Uterus (tissue), 3 donors: ENCODE measurements at regions not wholly inside any gene's neighbourhood (a gene's known extent, or its start where the extent isn't known, plus 50 kb on each side); places are given as distances from the start of the nearest gene placed in this dataset.

Experiments
- DNase-seq, 2 donors: peaks; one replicate each; pipeline ENCODE4 v3.0.0-alpha.2; 2019 to 2020
- H3K27ac ChIP-seq, 2 donors: fragments of 200-600 bp; sonication (generic); 1 replicate in 1 of 2; 2 replicates in 1 of 2; pipeline ENCODE4 v1.5.1; 2016 to 2018
- H3K27me3 ChIP-seq, 2 donors: fragments of 200-600 bp; sonication (generic); one replicate each; pipeline ENCODE4 v1.5.1; 2018 to 2019; ENCODE audit warnings: control low read depth in 1 of 2
- H3K36me3 ChIP-seq, 2 donors: fragments of 200-600 bp; sonication (generic); one replicate each; pipeline ENCODE4 v1.5.1; 2019; ENCODE audit warnings: control low read depth in 1 of 2
- H3K4me1 ChIP-seq, 2 donors: fragments of 200-600 bp; sonication (generic); one replicate each; pipeline ENCODE4 v1.5.1; 2018 to 2019; ENCODE audit warnings: control low read depth in 1 of 2
- H3K4me3 ChIP-seq, 2 donors: fragments of 200-600 bp; sonication (generic); 1 replicate in 1 of 2; 2 replicates in 1 of 2; pipeline ENCODE4 v1.5.1; 2018 to 2019; ENCODE audit warnings: mild to moderate bottlenecking in 1 of 2
- H3K9me3 ChIP-seq, 2 donors: fragments of 200-600 bp; sonication (generic); one replicate each; pipeline ENCODE4 v1.5.1; 2019; ENCODE audit warnings: control low read depth in 1 of 2
- POLR2A ChIP-seq, 2 donors: fragments of 450-650 bp; IDR thresholded peaks; one replicate each; pipeline ENCODE4 v1.6.1; 2016; ENCODE audit warnings: antibody characterized with exemption in 2 of 2, mild to moderate bottlenecking in 1 of 2, moderate library complexity in 1 of 2
- intact Hi-C: fragments of 100-400 bp; cut with DNase I; formaldehyde crosslinking; loops from one replicate; pipeline ENCODE4 v1.15.1; 2023; ENCODE audit warnings: low total_unique reads
- TF ChIP-seq, protein P1 (sequence below), 4 experiments: fragments of 200-600 bp in 2 of 4; fragments of 450-650 bp in 2 of 4; sonication (generic) in 2 of 4; IDR thresholded peaks; one replicate each; pipeline ENCODE4 v1.5.1; 2016 to 2019; ENCODE audit warnings: antibody characterized with exemption in 4 of 4, mild to moderate bottlenecking in 2 of 4, moderate library complexity in 1 of 4
- donor health status: DM: yes; HTN: yes; CAD: no.

DNA sequence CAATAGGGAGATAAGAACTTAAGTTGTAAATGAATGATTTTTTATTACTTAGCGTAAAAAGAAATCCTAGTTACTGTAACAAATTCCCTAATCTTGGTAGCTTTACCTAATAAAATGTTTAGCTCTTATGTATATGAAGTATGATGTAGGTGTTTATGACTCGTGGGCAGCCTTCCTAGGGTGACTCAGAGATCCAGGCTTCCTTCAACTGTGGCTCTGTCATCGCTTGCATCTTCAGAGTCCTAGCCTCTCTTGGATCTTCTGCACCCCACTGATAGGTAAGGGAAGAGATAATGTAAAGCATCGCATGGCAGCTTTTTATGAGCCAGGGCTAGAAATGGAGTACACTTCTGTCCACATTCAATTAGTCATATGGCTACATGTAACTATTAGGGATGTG is 165.6 kb upstream of the GLRA2 start:
- no peaks in the 10 kb centered on the region for H3K4me1 ChIP-seq
- H3K27me3 ChIP-seq = no peaks in the 10 kb centered on the region
- intact Hi-C loops = no loop called here
- no peaks in the 10 kb centered on the region for H3K9me3 ChIP-seq
- TF ChIP-seq, protein P1, sequence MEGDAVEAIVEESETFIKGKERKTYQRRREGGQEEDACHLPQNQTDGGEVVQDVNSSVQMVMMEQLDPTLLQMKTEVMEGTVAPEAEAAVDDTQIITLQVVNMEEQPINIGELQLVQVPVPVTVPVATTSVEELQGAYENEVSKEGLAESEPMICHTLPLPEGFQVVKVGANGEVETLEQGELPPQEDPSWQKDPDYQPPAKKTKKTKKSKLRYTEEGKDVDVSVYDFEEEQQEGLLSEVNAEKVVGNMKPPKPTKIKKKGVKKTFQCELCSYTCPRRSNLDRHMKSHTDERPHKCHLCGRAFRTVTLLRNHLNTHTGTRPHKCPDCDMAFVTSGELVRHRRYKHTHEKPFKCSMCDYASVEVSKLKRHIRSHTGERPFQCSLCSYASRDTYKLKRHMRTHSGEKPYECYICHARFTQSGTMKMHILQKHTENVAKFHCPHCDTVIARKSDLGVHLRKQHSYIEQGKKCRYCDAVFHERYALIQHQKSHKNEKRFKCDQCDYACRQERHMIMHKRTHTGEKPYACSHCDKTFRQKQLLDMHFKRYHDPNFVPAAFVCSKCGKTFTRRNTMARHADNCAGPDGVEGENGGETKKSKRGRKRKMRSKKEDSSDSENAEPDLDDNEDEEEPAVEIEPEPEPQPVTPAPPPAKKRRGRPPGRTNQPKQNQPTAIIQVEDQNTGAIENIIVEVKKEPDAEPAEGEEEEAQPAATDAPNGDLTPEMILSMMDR (IDR thresholded peaks at IDR 0.05) = no peak
- TF ChIP-seq POLR2A (IDR thresholded peaks at IDR 0.05) = no peak
- H3K27ac ChIP-seq = no peak overlapping the region
- DNase-seq = no peak
- H3K4me3 ChIP-seq = no peak overlapping the region
- H3K36me3 ChIP-seq = no peaks in the 10 kb centered on the region

DNA sequence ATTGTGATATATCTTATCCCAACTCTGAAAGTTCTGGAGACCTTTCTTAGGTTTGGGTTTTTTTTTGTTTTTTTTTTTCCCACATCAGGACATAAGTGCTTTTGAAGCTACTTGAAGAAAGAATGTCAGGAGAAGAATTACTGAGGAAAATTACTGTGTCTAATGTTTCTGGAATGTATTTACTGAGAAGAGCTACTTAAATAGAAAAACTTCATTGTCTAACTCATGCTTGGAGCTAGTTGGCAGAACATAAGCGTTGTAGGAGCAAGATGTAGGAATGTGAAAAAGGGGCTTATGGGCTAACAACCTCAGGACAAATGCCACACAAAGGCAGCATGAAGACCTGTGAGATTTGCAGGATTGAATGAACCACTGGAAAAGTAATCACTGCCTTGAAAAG is 166.6 kb upstream of the GLRA2 start:
- H3K4me3 ChIP-seq = no peak overlapping the region
- TF ChIP-seq POLR2A (IDR thresholded peaks at IDR 0.05) = no peak
- TF ChIP-seq, protein P1 (IDR thresholded peaks at IDR 0.05) = no peak
- H3K9me3 ChIP-seq = no peaks in the 10 kb centered on the region
- no peaks in the 10 kb centered on the region for H3K4me1 ChIP-seq
- no peak for DNase-seq
- no peaks in the 10 kb centered on the region for H3K27me3 ChIP-seq
- H3K27ac ChIP-seq = peak overlapping the region in 1 of 2 donors; percentile 40
- no peaks in the 10 kb centered on the region for H3K36me3 ChIP-seq
- intact Hi-C loops = no loop called here

DNA sequence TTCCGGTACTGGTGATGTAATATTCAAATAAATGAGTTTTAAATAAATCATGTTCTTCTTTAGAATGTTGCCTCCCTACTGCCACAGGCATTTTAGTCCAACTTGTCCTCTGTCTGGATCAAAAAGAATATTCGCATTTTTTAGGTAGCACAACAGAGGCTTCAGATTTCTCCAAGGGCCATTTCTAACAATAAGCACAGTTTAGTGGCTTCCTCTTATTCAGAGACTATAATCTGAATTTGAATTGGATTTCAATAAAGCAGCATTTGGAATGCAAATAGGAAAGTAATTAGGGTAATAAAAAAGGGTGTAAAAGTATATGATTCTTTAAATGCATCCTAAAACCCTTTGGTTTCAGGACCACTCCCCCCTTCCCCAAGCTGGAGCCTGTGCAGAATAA is 167.9 kb upstream of the GLRA2 start:
- no peaks in the 10 kb centered on the region for H3K27me3 ChIP-seq
- H3K4me3 ChIP-seq = no peak overlapping the region
- H3K36me3 ChIP-seq = no peaks in the 10 kb centered on the region
- intact Hi-C loops = no loop called here
- DNase-seq = no peak
- no peaks in the 10 kb centered on the region for H3K4me1 ChIP-seq
- no peaks in the 10 kb centered on the region for H3K9me3 ChIP-seq
- H3K27ac ChIP-seq = no peak overlapping the region
- no peak for TF ChIP-seq POLR2A (IDR thresholded peaks at IDR 0.05)
- TF ChIP-seq, protein P1 (IDR thresholded peaks at IDR 0.05) = no peak

DNA sequence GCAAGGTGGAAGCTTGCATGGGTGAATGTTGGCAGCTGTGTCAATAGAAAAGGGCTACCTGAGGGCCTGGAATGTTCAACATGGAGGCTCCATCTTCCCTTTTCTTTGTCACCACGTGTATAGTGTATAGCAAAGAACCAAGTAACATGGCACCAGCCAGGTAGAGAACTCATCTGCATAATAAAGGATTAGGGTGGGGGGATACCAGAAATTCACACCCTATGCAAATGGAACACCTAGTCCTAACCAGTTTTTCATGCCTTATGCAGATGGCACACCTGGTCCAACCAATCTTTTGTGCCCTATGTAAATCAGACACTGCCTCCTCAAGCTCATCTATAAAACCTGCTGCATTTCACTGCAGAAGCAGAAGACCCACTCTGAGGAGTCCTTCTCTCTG is 169.6 kb upstream of the GLRA2 start:
- TF ChIP-seq, protein P1 (IDR thresholded peaks at IDR 0.05) = no peak
- TF ChIP-seq POLR2A (IDR thresholded peaks at IDR 0.05) = no peak
- DNase-seq = no peak
- no peaks in the 10 kb centered on the region for H3K36me3 ChIP-seq
- no peaks in the 10 kb centered on the region for H3K27me3 ChIP-seq
- H3K4me1 ChIP-seq = no peaks in the 10 kb centered on the region
- H3K9me3 ChIP-seq = no peaks in the 10 kb centered on the region
- no peak overlapping the region for H3K27ac ChIP-seq
- H3K4me3 ChIP-seq = no peak overlapping the region
- intact Hi-C loops = no loop called here

DNA sequence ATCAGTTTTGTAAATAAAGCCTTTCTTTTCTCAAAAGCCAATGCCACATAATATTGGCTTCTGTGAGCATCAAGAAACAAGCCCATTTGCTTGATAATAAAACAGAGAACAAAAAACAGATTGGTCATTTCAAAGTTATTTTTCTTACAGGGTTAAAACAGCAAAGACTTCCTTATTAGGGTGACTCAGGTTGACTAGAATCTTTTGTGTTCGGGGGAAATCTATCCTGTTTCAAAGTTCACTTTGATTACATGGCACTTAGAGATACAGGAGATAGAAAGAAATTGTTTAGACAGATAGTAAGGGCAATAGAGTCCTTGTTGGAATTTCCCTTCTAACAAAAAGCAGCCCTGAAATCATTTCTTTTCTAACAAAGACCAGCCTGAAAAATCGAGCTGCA is 170.0 kb upstream of the GLRA2 start:
- Histone ChIP-seq H3K27me3 (no peaks in the 10 kb centered on the region), H3K4me3 (no peak overlapping the region), H3K27ac (no peak overlapping the region), H3K4me1 (no peaks in the 10 kb centered on the region), H3K9me3 (no peaks in the 10 kb centered on the region), H3K36me3 (no peaks in the 10 kb centered on the region)
- no peak for DNase-seq
- intact Hi-C loops = no loop called here
- TF ChIP-seq POLR2A (IDR thresholded peaks at IDR 0.05) = no peak
- TF ChIP-seq, protein P1 (IDR thresholded peaks at IDR 0.05) = no peak
